ENCODE measurements at regions not wholly inside any gene's neighbourhood (a gene's known extent, or its start where the extent isn't known, plus 50 kb on each side); places are given as distances from the start of the nearest gene placed in this dataset.
A peak's percentile ranks its signal among the peaks of the same experiment; 100 is the strongest.
"Not testable (repeated sequence)": the region's sequence is repeated elsewhere in the genome, so short reads cannot be mapped to it uniquely, and the experiment has no call there.

DNA sequence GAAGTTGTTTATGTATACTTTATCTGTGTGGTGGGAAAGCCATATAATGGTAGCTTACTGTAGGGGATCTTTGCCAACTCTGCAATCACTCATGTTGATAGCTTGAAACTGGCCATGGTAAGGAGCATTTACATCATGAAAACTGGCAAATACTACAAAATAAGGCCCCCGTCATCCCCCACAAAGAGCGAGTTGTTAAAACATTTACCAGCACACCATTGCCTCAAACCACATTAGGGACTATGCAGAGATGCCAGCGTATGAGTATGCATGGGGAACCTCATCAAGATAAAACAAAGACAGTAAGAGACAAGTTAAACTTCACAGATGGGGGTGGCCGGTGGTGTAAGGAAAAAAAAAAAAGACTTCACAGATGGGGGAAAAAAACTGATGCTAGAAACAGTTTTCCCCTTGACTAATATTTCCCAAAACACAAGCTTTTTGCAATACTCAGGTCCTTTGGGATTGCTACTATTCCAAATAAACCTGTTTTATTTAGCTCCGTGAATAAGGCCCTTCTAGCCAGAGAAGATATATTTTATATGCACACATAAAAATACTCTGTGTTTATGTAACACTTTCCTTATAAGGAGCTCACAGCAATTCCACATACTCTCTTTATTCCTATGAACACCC lies 70.6 kb upstream of the SERP2 start:
- ATAC-seq, result peak; percentile 31 to 41

GRCh38 chr13:44303681-44304432 lies 69.8 kb upstream of the SERP2 start:
- DNase-seq (ENCODE audit: low spot score in 2 of 2) (no peak), ATAC-seq (no peak)
- no peak overlapping the region for H3K27ac Mint-ChIP-seq
- peaks cover 7 to 14% of the 10 kb centered on the region in 2 donors for H3K36me3 Mint-ChIP-seq
- H3K9me3 Mint-ChIP-seq, result peaks cover 5 to 15% of the 10 kb centered on the region in 2 donors

More for the DNA sequence above, 70.6 kb upstream of the SERP2 start:
- H3K9me3 Mint-ChIP-seq, result peaks cover 5 to 15% of the 10 kb centered on the region in 2 donors
- no peak overlapping the region for H3K27ac Mint-ChIP-seq
- DNase-seq (ENCODE audit: low spot score in 2 of 2), result no peak
- H3K36me3 Mint-ChIP-seq, result peaks cover 7 to 14% of the 10 kb centered on the region in 2 donors

- Mint-ChIP-seq H3K36me3 (peaks cover 7 to 14% of the 10 kb centered on the region in 2 donors), H3K9me3 (peaks cover 5 to 11% of the 10 kb centered on the region in 2 donors), H3K27ac (no peak overlapping the region)
- DNase-seq (ENCODE audit: low spot score in 2 of 2) (no peak), ATAC-seq (no peak)
These were observed 69.2 kb upstream of the SERP2 start for GRCh38 chr13:44304433-44304725.

GRCh38 chr13:44305286-44305685 lies 68.3 kb upstream of the SERP2 start:
- Mint-ChIP-seq H3K9me3 (peaks cover 5 to 7% of the 10 kb centered on the region in 2 donors), H3K27ac (no peak overlapping the region), H3K36me3 (peaks cover 7 to 10% of the 10 kb centered on the region in 2 donors)
- DNase-seq (ENCODE audit: low spot score in 2 of 2), result no peak
- ATAC-seq, result no peak

DNA sequence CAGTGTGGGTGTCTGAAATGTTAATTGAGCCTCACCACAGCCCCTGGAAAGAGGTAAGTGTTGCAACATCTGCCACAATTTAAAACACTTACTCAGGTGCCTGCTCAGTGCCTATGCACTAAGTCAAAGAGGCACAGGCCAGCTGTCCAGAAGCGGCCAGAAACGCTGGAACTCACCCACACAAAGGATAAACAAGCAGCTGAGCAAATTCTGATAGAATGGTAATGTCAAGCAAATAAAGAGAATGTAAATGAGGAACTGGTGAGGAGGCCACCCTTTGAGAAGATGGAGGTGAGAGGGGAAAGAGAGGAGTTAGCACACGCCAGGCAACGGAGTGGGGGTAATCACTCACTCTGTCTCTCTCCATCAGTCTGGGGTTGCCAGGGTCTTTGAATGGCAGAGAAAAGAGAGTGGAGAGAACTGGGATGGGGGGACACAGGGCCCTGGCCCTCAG lies 67.7 kb upstream of the SERP2 start:
- ATAC-seq (no peak), DNase-seq (ENCODE audit: low spot score in 2 of 2) (no peak)
- Mint-ChIP-seq H3K36me3 (peaks cover 7% of the 10 kb centered on the region in 2 donors), H3K9me3 (peaks cover 5% of the 10 kb centered on the region in 2 donors), H3K27ac (peak overlapping the region in 1 of 2 donors; percentile 45)

GRCh38 chr13:44306371-44307192 lies 67.0 kb upstream of the SERP2 start:
- ATAC-seq (peak in 1 of 2 donors; percentile 36), DNase-seq (ENCODE audit: low spot score in 2 of 2) (no peak)
- Mint-ChIP-seq H3K36me3 (peaks cover 3% of the 10 kb centered on the region in 2 donors), H3K9me3 (peaks cover 1% of the 10 kb centered on the region in 2 donors), H3K27ac (peak overlapping the region; percentile 57 to 68)

GRCh38 chr13:44307255-44307654 lies 66.4 kb upstream of the SERP2 start:
- ATAC-seq (no peak), DNase-seq (ENCODE audit: low spot score in 2 of 2) (no peak)
- Mint-ChIP-seq H3K9me3 (no peaks in the 10 kb centered on the region), H3K27ac (peak overlapping the region; percentile 57 to 68), H3K36me3 (no peaks in the 10 kb centered on the region)

DNA sequence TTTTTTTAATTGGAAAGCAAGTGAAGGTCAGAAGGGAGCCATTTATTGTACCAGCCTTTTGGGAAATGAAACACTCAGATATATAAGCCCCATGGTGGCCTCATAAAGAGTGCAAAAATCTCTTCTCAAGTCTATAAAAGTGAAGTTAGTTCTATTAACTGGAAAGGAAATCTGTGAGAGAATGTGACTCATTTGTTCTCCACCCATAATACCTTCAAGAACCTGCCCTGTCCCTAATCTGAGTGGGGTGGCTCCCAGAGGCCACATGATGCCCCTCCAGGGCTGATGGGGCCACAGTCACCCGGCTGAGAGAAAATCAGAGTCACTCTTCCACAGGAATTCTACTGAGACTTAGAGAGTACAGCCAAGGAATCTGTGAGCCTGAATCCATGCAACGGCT lies 65.8 kb upstream of the SERP2 start:
- no peaks in the 10 kb centered on the region for H3K9me3 Mint-ChIP-seq
- DNase-seq (ENCODE audit: low spot score in 2 of 2) (no peak), ATAC-seq (no peak)
- no peak overlapping the region for H3K27ac Mint-ChIP-seq
- no peaks in the 10 kb centered on the region for H3K36me3 Mint-ChIP-seq

GRCh38 chr13:44308352-44308751 lies 65.3 kb upstream of the SERP2 start:
- no peak for DNase-seq (ENCODE audit: low spot score in 2 of 2)
- H3K27ac Mint-ChIP-seq, result no peak overlapping the region
- no peaks in the 10 kb centered on the region for H3K9me3 Mint-ChIP-seq
- ATAC-seq, result no peak
- H3K36me3 Mint-ChIP-seq, result no peaks in the 10 kb centered on the region

- no peak for ATAC-seq
- Mint-ChIP-seq H3K36me3 (no peaks in the 10 kb centered on the region), H3K27ac (no peak overlapping the region), H3K9me3 (no peaks in the 10 kb centered on the region)
- DNase-seq (ENCODE audit: low spot score in 2 of 2), result no peak
These were observed 63.5 kb upstream of the SERP2 start for GRCh38 chr13:44309794-44310757.

GRCh38 chr13:44311011-44311780 lies 62.4 kb upstream of the SERP2 start:
- Mint-ChIP-seq H3K27ac (no peak overlapping the region), H3K9me3 (no peaks in the 10 kb centered on the region), H3K36me3 (no peaks in the 10 kb centered on the region)
- DNase-seq (ENCODE audit: low spot score in 2 of 2) (no peak), ATAC-seq (no peak)

GRCh38 chr13:44312131-44312530 lies 61.5 kb upstream of the SERP2 start:
- Mint-ChIP-seq H3K36me3 (no peaks in the 10 kb centered on the region), H3K27ac (peak overlapping the region in 1 of 2 donors; percentile 72), H3K9me3 (no peaks in the 10 kb centered on the region)
- no peak for ATAC-seq
- DNase-seq (ENCODE audit: low spot score in 2 of 2), result no peak

DNA sequence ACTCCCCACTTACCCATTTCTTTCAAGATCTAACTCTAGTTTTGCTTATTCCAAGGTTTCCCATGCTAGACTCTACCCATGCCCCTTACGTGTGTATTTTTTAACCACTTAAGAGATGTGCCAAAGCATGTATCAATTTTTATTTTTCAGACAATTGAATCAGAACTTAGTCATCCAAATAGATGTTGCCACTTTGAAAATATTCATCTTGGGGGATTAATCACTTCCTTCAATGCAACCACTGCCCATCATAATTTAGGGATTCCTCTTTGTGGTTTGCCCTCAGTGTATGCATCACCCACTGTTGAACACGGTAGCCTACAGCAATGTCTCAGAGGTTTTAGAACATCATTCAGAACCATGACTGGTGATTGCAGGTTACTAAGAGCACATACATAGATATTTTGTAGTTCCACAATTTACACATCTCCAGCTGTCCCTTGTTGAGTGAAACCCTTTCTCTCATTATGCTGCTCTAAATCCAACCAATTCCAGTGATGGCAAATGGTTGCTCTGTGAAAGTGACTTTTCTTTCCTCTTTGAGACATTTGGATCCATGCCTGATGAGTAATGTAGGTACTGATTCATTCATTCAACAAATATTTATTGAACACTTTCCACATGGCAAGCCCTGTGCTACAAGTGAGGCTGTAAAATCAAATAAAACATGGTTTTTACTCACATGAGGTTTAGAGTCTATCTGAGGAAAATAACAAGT lies 60.6 kb upstream of the SERP2 start:
- Mint-ChIP-seq H3K27ac (peak overlapping the region; percentile 72 to 92), H3K36me3 (no peaks in the 10 kb centered on the region), H3K9me3 (no peaks in the 10 kb centered on the region)
- peak in 1 of 2 donors; percentile 33 for DNase-seq (ENCODE audit: low spot score in 2 of 2)
- ATAC-seq, result peak; percentile 93 to 96

DNA sequence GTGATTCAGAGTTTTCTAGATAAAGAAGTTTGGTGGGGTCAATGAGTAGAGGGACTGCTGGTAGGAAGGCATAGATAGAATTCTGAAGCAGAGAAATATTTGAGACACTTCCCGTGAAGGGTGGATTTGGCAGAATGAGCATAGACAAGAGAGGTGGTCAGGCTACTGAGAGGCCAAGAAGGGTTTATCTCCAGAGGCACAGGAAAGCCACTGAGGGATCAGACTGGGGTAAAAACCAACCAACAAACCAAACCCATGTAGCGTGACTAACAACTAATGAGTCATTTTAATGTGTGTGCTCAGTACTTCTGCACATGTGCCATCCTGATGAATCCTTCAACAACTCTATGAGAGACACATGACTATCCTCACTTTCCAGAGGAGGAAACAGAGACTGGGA lies 60.0 kb upstream of the SERP2 start:
- peak; percentile 13 to 21 for ATAC-seq
- Mint-ChIP-seq H3K9me3 (no peaks in the 10 kb centered on the region), H3K36me3 (no peaks in the 10 kb centered on the region), H3K27ac (peak overlapping the region; percentile 72 to 92)
- no peak for DNase-seq (ENCODE audit: low spot score in 2 of 2)

- ATAC-seq; H3K9me3 Mint-ChIP-seq; DNase-seq (ENCODE audit: low spot score in 2 of 2); H3K36me3 Mint-ChIP-seq: not testable (repeated sequence)
- peak overlapping the region in 1 of 2 donors; percentile 72 for H3K27ac Mint-ChIP-seq
These were observed 59.5 kb upstream of the SERP2 start for GRCh38 chr13:44314160-44314559.
